ENCODE measurements at regions not wholly inside any gene's neighbourhood (a gene's known extent, or its start where the extent isn't known, plus 50 kb on each side); places are given as distances from the start of the nearest gene placed in this dataset.
"Not testable (repeated sequence)": the region's sequence is repeated elsewhere in the genome, so short reads cannot be mapped to it uniquely, and the experiment has no call there.

DNA sequence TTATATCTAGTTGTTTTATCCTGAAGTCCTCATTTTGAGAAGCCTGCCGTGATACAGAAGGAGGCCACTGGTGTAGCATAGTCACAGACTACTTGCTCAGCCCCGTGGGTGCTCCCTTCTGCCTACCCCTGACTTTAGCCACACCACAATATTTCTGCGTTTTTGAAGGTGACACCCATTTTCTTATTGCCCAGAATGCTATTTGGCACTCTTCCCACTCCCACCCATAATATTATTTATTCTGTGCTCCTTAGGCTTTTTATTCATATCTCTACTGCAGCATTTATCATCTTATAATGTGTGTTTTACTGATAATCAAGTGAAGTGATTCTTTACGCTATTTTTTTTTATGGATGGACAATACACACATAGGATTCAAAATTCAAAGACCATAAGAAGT lies 107.3 kb downstream of the OR2B2 start:
- TF ChIP-seq CTCF (IDR thresholded peaks at IDR 0.05) (no peak), POLR2A (IDR thresholded peaks at IDR 0.05) (no peak)
- Histone ChIP-seq H3K27me3 (no peaks in the 10 kb centered on the region), H3K27ac (no peak overlapping the region), H3K4me1 (replicated peaks in 1 of 2) (peaks cover 6 to 10% of the 10 kb centered on the region in 2 donors), H3K4me3 (no peak overlapping the region), H3K9me3 (replicated peaks in 1 of 3) (no peaks in the 10 kb centered on the region), H3K36me3 (replicated peaks in 1 of 2) (no peaks in the 10 kb centered on the region)
- DNase-seq, result no peak
- WGBS, 4 donors, result 84 to 90% (median 88%) methylated on average over 4 of the region's 4 CpGs
- intact Hi-C loops (cut with DNase I), result no loop called here

DNA sequence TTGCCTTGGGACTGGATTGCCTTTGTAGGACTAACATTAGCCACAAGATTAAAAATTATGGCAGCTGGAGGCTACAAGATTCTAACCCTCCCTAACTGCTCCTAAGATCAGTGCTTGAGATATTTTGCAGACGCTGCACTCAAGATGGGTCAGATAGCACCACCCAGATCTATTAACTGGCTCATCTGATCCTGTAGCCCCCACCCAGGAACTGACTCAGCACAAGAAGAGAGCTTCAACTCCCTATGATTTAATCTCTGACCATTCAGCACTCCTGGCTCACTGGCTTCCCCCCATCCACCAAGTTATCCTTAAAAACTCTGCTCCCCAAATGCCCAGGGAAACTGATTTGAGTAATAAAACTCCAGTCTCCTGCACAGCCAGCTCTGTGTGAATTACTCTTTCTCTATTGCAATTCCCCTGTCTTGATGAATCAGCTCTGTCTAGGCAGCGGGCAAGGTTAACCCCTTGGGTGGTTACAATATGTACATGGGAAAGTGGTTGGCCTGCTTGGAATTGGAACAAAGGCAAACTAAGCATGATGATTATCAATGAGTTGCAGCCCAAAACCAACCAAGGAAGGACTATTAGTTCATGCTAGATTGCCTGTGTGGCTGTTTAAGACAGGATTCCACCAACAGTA lies 111.3 kb downstream of the OR2B2 start:
- H3K27ac ChIP-seq, result no peak overlapping the region
- TF ChIP-seq POLR2A (IDR thresholded peaks at IDR 0.05) (no peak), CTCF (IDR thresholded peaks at IDR 0.05) (no peak)
- H3K36me3 ChIP-seq (replicated peaks in 1 of 2), result no peaks in the 10 kb centered on the region
- DNase-seq, result no peak
- H3K9me3 ChIP-seq (replicated peaks in 1 of 3), result no peaks in the 10 kb centered on the region
- no peaks in the 10 kb centered on the region for H3K4me1 ChIP-seq (replicated peaks in 1 of 2)
- intact Hi-C loops (cut with DNase I), result no loop called here
- no peak overlapping the region for H3K4me3 ChIP-seq
- no peaks in the 10 kb centered on the region for H3K27me3 ChIP-seq
- 63 to 83% (median 66%) methylated on average over 2 of the region's 2 CpGs for WGBS, 4 donors

GRCh38 chr6:27797960-27798359 lies 114.2 kb downstream of the OR2B2 start:
- TF ChIP-seq POLR2A (IDR thresholded peaks at IDR 0.05), result no peak
- no peak for TF ChIP-seq CTCF (IDR thresholded peaks at IDR 0.05)
- no peak for DNase-seq
- Histone ChIP-seq H3K27me3 (no peaks in the 10 kb centered on the region), H3K4me3 (no peak overlapping the region), H3K4me1 (replicated peaks in 1 of 2) (no peaks in the 10 kb centered on the region), H3K27ac (no peak overlapping the region), H3K36me3 (replicated peaks in 1 of 2) (no peaks in the 10 kb centered on the region), H3K9me3 (replicated peaks in 1 of 3) (no peaks in the 10 kb centered on the region)
- intact Hi-C loops (cut with DNase I), result no loop called here
- 86 to 93% (median 90%) methylated on average over 1 of the region's 1 CpG for WGBS, 4 donors

DNA sequence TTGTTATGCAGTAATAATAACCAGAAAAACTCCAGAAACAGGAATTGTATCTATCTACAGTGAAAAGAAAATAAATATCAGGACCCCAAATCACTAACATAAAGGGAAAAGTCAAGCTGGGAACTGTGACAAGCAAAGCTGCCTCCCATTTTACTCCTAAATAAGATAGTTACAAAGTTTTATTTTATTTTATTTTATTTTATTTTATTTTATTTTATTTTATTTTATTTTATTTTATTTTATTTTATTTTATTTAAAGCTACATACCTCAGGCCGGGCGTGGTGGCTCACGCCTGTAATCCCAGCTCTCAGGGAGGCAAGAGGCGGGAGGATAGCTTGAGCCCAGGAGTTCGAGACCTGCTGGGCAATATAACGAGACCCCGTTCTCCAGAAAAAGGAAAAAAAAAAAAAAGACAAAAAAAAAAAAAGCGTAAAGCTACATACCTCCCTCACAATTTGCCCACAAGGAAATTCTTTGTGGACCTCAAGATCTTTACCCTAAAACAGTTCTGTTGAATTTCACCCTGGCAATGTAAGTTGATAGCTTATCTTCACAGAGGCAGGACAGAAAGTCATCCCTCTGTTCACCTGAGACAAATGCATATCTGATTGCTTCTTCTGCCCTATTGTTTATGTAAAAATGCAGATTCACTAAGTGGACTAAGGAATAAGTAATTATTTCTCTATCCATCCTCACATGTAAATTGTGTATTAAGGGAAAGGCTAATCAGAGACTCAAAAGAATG lies 115.3 kb downstream of the OR2B2 start:
- H3K27ac ChIP-seq; H3K4me1 ChIP-seq (replicated peaks in 1 of 2); H3K36me3 ChIP-seq (replicated peaks in 1 of 2); intact Hi-C loops (cut with DNase I); DNase-seq; H3K9me3 ChIP-seq (replicated peaks in 1 of 3); H3K4me3 ChIP-seq; H3K27me3 ChIP-seq: not testable (repeated sequence)
- 84 to 91% (median 89%) methylated on average over 8 of the region's 8 CpGs for WGBS, 4 donors

Measured in adrenal gland (tissue), 9 donors.